H1 (cell line): ENCODE measurements at regions not wholly inside any gene's neighbourhood (a gene's known extent, or its start where the extent isn't known, plus 50 kb on each side); places are given as distances from the start of the nearest gene placed in this dataset.

Experiments used
- CTCF ChIA-PET: fragments of 300-600 bp; sonication (Branson Sonifier 250); formaldehyde crosslinking; loops from one replicate; lab custom pipeline; 2021; ENCODE audit not compliant: partially characterized antibody; lab: Charles Lee
- POLR2A ChIA-PET: fragments of 300-600 bp; sonication (Branson Sonifier 250); formaldehyde crosslinking; loops from one replicate; lab custom pipeline; 2021; ENCODE audit warnings: inconsistent platforms; ENCODE audit not compliant: partially characterized antibody; lab: Charles Lee
- DNase-seq, 2 experiments: peaks; one replicate each; pipeline versions ENCODE4 v3.0.0 to v3.0.0-alpha.2; 2010 to 2022; ENCODE audit warnings: low spot score in 2 of 2, low read depth in 1 of 2, mixed read lengths in 1 of 2
- FAIRE-seq: peaks from 2 replicates; lab custom pipeline; 2011; peaks lifted over from hg19 to GRCh38; lab: Jason Lieb, UNC
- H2AFZ ChIP-seq: 2 replicates; pipeline ENCODE4 v1.8.1; 2012; ENCODE audit warnings: low read length, inconsistent platforms
- H2AK5ac ChIP-seq: 2 replicates; pipeline ENCODE4 v1.6.1; 2013; ENCODE audit warnings: low read depth, low read length
- H2BK120ac ChIP-seq: replicated peaks from 2 replicates; pipeline ENCODE3; 2013; ENCODE audit warnings: low read depth, low read length, inconsistent platforms
- H2BK12ac ChIP-seq: 2 replicates; pipeline ENCODE4 v1.6.1; 2013; ENCODE audit warnings: low read depth, low read length
- H2BK15ac ChIP-seq: 2 replicates; pipeline ENCODE4 v1.6.1; 2013; ENCODE audit warnings: low read length
- H2BK20ac ChIP-seq: 2 replicates; pipeline ENCODE4 v1.6.1; 2013; ENCODE audit warnings: low read length
- H2BK5ac ChIP-seq: 2 replicates; pipeline ENCODE4 v1.6.1; 2013; ENCODE audit warnings: low read depth, low read length
- H3K14ac ChIP-seq: 2 replicates; pipeline ENCODE4 v1.6.1; 2013; ENCODE audit warnings: inconsistent platforms; ENCODE audit not compliant: insufficient read length
- H3K18ac ChIP-seq: 2 replicates; pipeline ENCODE4 v1.6.1; 2013; ENCODE audit warnings: low read length; ENCODE audit errors: extremely low read depth
- H3K23ac ChIP-seq: 2 replicates; pipeline ENCODE4 v1.6.1; 2013; ENCODE audit warnings: inconsistent platforms; ENCODE audit not compliant: insufficient read length
- H3K23me2 ChIP-seq: 2 replicates; pipeline ENCODE4 v1.6.1; 2013; ENCODE audit warnings: low read depth, low read length
- H3K27ac ChIP-seq: 2 replicates; pipeline ENCODE4 v1.6.1; 2011; ENCODE audit warnings: low read depth, low read length, inconsistent platforms
- H3K27me3 ChIP-seq, 4 experiments: replicated peaks in 1 of 4; 1 replicate in 1 of 4; 2 replicates in 3 of 4; pipeline versions ENCODE4 v1.6.1 to v1.8.1; 2011 to 2013; ENCODE audit warnings: low read length in 3 of 4, mild to moderate bottlenecking in 3 of 4, inconsistent platforms in 2 of 4, mixed read lengths in 2 of 4, moderate library complexity in 1 of 4; ENCODE audit not compliant: control insufficient read depth in 3 of 4, insufficient read depth in 3 of 4; ENCODE audit errors: extremely low read depth in 1 of 4
- H3K36me3 ChIP-seq, 4 experiments: 2 replicates each; pipeline versions ENCODE4 v1.6.1 to v1.8.1; 2011 to 2013; ENCODE audit warnings: mild to moderate bottlenecking in 4 of 4, low read length in 3 of 4, moderate library complexity in 2 of 4, control low read depth in 1 of 4, inconsistent platforms in 1 of 4; ENCODE audit not compliant: insufficient read depth in 4 of 4, control insufficient read depth in 2 of 4
- H3K4ac ChIP-seq: replicated peaks from 2 replicates; pipeline ENCODE3; 2013; ENCODE audit warnings: low read length, low read depth, mixed read lengths, inconsistent platforms; ENCODE audit not compliant: insufficient read length
- H3K4me1 ChIP-seq, 4 experiments: replicated peaks in 1 of 4; 1 replicate in 1 of 4; 2 replicates in 3 of 4; pipeline versions ENCODE4 v1.6.1 to v1.8.1; 2011 to 2013; ENCODE audit warnings: low read length in 3 of 4, inconsistent platforms in 2 of 4, mixed read lengths in 1 of 4; ENCODE audit not compliant: insufficient read depth in 4 of 4, control insufficient read depth in 3 of 4
- H3K4me2 ChIP-seq, 2 experiments: 2 replicates each; pipeline versions ENCODE4 v1.6.1 to v1.8.1; 2011 to 2013; ENCODE audit warnings: low read depth in 2 of 2, low read length in 2 of 2, control low read depth in 1 of 2, inconsistent platforms in 1 of 2, mild to moderate bottlenecking in 1 of 2; ENCODE audit not compliant: insufficient read depth in 1 of 2
- H3K4me3 ChIP-seq, 4 experiments: fragments of 200-600, 300-600 bp in 1 of 4; sonication (generic), shearing (Covaris generic), sonication (Bioruptor Twin) in 1 of 4; 2 replicates each; pipeline versions ENCODE4 v1.5.1 to v1.8.1; 2011 to 2016; ENCODE audit warnings: low read length in 4 of 4, low read depth in 3 of 4, control low read depth in 2 of 4, inconsistent platforms in 2 of 4, mild to moderate bottlenecking in 2 of 4, mixed read lengths in 1 of 4, moderate library complexity in 1 of 4; ENCODE audit not compliant: insufficient read depth in 2 of 4; ENCODE audit errors: extremely low read depth in 1 of 4
- H3K56ac ChIP-seq: replicated peaks from 2 replicates; pipeline ENCODE3; 2013; ENCODE audit warnings: low read depth, mild to moderate bottlenecking, mixed read lengths, low read length, inconsistent platforms; ENCODE audit not compliant: insufficient read length
- H3K79me1 ChIP-seq: 2 replicates; pipeline ENCODE4 v1.6.1; 2013; ENCODE audit warnings: low read depth, low read length, control low read depth
- H3K79me2 ChIP-seq, 2 experiments: 2 replicates each; pipeline versions ENCODE4 v1.6.1 to v1.8.1; 2012 to 2013; ENCODE audit warnings: low read length in 2 of 2, mild to moderate bottlenecking in 2 of 2, inconsistent platforms in 1 of 2; ENCODE audit not compliant: insufficient read depth in 2 of 2, control insufficient read depth in 1 of 2
- H3K9ac ChIP-seq, 4 experiments: replicated peaks in 1 of 4; 1 replicate in 1 of 4; 2 replicates in 3 of 4; pipeline versions ENCODE4 v1.6.1 to v1.8.1; 2011 to 2013; ENCODE audit warnings: low read depth in 3 of 4, low read length in 3 of 4, control low read depth in 2 of 4, mild to moderate bottlenecking in 2 of 4, moderate library complexity in 2 of 4, inconsistent platforms in 1 of 4; ENCODE audit errors: extremely low read depth in 1 of 4
- H3K9me3 ChIP-seq, 2 experiments: 2 replicates each; pipeline versions ENCODE4 v1.6.1 to v1.8.1; 2012 to 2013; ENCODE audit warnings: mild to moderate bottlenecking in 2 of 2, moderate library complexity in 2 of 2, control low read depth in 1 of 2, inconsistent platforms in 1 of 2, low read depth in 1 of 2, low read length in 1 of 2, mixed read lengths in 1 of 2; ENCODE audit not compliant: insufficient read depth in 2 of 2
- H4K20me1 ChIP-seq, 2 experiments: replicated peaks in 1 of 2; 2 replicates each; pipeline versions ENCODE3 to v1.8.1; 2011 to 2013; ENCODE audit warnings: inconsistent platforms in 2 of 2, low read length in 2 of 2, mild to moderate bottlenecking in 1 of 2; ENCODE audit not compliant: insufficient read depth in 2 of 2, control insufficient read depth in 1 of 2
- H4K5ac ChIP-seq: 2 replicates; pipeline ENCODE4 v1.6.1; 2013; ENCODE audit warnings: low read length, low read depth, mixed read lengths, inconsistent platforms; ENCODE audit not compliant: insufficient read length
- H4K8ac ChIP-seq: 2 replicates; pipeline ENCODE4 v1.8.0; 2013; ENCODE audit warnings: mild to moderate bottlenecking, moderate library complexity, low read length, inconsistent platforms; ENCODE audit not compliant: insufficient read depth; ENCODE audit errors: extremely low read depth
- H4K91ac ChIP-seq: replicated peaks from 2 replicates; pipeline ENCODE3; 2013; ENCODE audit warnings: low read length, mixed read lengths, inconsistent platforms; ENCODE audit not compliant: insufficient read length
- BACH1 ChIP-seq: IDR thresholded peaks from 2 replicates; pipeline ENCODE4 v1.6.1; 2012; ENCODE audit warnings: low read length, improper control_type of control experiment
- EP300 ChIP-seq, 2 experiments: IDR thresholded peaks; 1 replicate in 1 of 2; 2 replicates in 1 of 2; pipeline ENCODE4 v1.6.1; 2011 to 2012; ENCODE audit warnings: low read depth in 2 of 2, low read length in 2 of 2, mild to moderate bottlenecking in 2 of 2, borderline replicate concordance in 1 of 2, inconsistent platforms in 1 of 2, moderate library complexity in 1 of 2
- POLR2A ChIP-seq, 2 experiments: IDR thresholded peaks; 1 replicate in 1 of 2; 2 replicates in 1 of 2; pipeline ENCODE4 v1.6.1; 2011; ENCODE audit warnings: low read depth in 2 of 2, low read length in 2 of 2, mild to moderate bottlenecking in 2 of 2; ENCODE audit errors: control extremely low read depth in 1 of 2
- SIRT6 ChIP-seq: IDR thresholded peaks from one replicate; pipeline ENCODE4 v1.7.1; 2012; ENCODE audit warnings: low read length, inconsistent platforms
- TAF1 ChIP-seq: IDR thresholded peaks from 2 replicates; pipeline ENCODE4 v1.6.1; 2011; ENCODE audit warnings: mild to moderate bottlenecking, low read depth, low read length
- ZNF274 ChIP-seq: IDR thresholded peaks from 2 replicates; pipeline ENCODE4 v1.7.0; 2012; ENCODE audit warnings: low read length, borderline replicate concordance; ENCODE audit errors: extremely low read depth
- WGBS, 2 experiments: shearing (Covaris generic) in 1 of 2; methylation state at CpG; one replicate each; pipeline versions ENCODE4 v1.1.6 to v1.1.7; 2013 to 2015; ENCODE audit warnings: low lambda C conversion rate in 2 of 2, mixed read lengths in 2 of 2, inconsistent platforms in 1 of 2, low coverage in 1 of 2, missing lambda C conversion rate in 1 of 2; ENCODE audit not compliant: insufficient replicate concordance in 2 of 2, insufficient coverage in 1 of 2, insufficient read length in 1 of 2; ENCODE audit errors: extremely low coverage in 1 of 2, missing lambda C conversion rate in 1 of 2; 5-methylcytosine and 5-hydroxymethylcytosine counted together

DNA sequence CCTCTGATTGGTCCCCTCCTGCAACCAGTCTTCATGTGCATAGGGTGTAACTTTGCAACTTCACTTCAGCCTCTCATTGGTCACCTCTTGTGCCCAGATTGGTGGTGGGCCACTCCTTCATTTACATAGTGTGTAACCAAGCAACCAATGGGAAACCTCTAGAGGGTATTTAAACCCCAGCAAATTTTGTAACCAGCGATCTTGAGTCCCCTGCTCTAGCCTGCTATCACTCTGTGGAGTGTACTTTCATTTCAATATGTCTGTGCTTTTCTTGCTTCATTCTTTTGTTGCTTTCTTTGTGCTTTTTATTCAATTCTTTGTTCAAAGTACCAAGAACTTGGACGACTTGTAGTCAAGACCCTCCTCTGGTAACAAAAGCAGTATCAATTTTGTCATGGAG lies 1336.9 kb upstream of the SPRY2 start:
- Histone ChIP-seq H2AK5ac (no peak overlapping the region), H4K20me1 (no peaks in the 10 kb centered on the region), H3K4me1 (no peaks in the 10 kb centered on the region), H3K23me2 (no peaks in the 10 kb centered on the region), H3K4me3 (no peak overlapping the region), H2BK5ac (no peak overlapping the region), H3K56ac (no peak overlapping the region), H3K79me2 (no peaks in the 10 kb centered on the region), H3K9ac (no peak overlapping the region), H2BK20ac (no peak overlapping the region), H2BK120ac (no peak overlapping the region), H2BK15ac (no peak overlapping the region), H3K9me3 (peaks cover 0 to 4% of the 10 kb centered on the region in 2 experiments; a peak in 1 of 4 replicates), H3K18ac (no peak overlapping the region), H3K4ac (no peak overlapping the region), H3K27me3 (peaks cover 0 to 1% (median 0%) of the 10 kb centered on the region in 4 experiments; a peak in 1 of 7 replicates), H3K4me2 (no peak overlapping the region), H2BK12ac (no peak overlapping the region), H3K14ac (no peak overlapping the region), H3K23ac (no peak overlapping the region), H3K79me1 (no peaks in the 10 kb centered on the region), H4K8ac (no peak overlapping the region), H4K5ac (no peak overlapping the region), H3K36me3 (0 out of 8 replicates have a peak, but pooled peaks cover 0 to 3% (median 0%) of the 10 kb centered on the region in 4 experiments), H3K27ac (no peak overlapping the region), H2AFZ (no peak overlapping the region), H4K91ac (no peak overlapping the region)
- WGBS, 2 experiments = 97% methylated on average over 2 of the region's 2 CpGs; no CpG with 5 or more reads in 1 of the 2 experiments
- DNase-seq (no peak), FAIRE-seq (no peak)
- POLR2A ChIA-PET = no interaction called here
- CTCF ChIA-PET = no interaction called here
- TF ChIP-seq ZNF274 = no peak
- TF ChIP-seq BACH1 = no peak
- TF ChIP-seq EP300 (IDR thresholded peaks at IDR 0.05; ENCODE audit: borderline replicate concordance in 1 of 2, low read depth in 2 of 2, low read length in 2 of 2) = no peak
- no peak for TF ChIP-seq TAF1
- no peak for TF ChIP-seq SIRT6
- no peak for TF ChIP-seq POLR2A (IDR thresholded peaks at IDR 0.05; ENCODE audit: control extremely low read depth in 1 of 2, low read depth in 2 of 2, low read length in 2 of 2)
